HS-5 (cell line): ENCODE measurements at regions not wholly inside any gene's neighbourhood (a gene's known extent, or its start where the extent isn't known, plus 50 kb on each side); places are given as distances from the start of the nearest gene placed in this dataset.
"Not testable (repeated sequence)": the region's sequence is repeated elsewhere in the genome, so short reads cannot be mapped to it uniquely, and the experiment has no call there.

Source experiments
- DNase-seq: peaks from one replicate; pipeline ENCODE4 v3.0.0-alpha.2; 2012; ENCODE audit warnings: low read depth

DNA sequence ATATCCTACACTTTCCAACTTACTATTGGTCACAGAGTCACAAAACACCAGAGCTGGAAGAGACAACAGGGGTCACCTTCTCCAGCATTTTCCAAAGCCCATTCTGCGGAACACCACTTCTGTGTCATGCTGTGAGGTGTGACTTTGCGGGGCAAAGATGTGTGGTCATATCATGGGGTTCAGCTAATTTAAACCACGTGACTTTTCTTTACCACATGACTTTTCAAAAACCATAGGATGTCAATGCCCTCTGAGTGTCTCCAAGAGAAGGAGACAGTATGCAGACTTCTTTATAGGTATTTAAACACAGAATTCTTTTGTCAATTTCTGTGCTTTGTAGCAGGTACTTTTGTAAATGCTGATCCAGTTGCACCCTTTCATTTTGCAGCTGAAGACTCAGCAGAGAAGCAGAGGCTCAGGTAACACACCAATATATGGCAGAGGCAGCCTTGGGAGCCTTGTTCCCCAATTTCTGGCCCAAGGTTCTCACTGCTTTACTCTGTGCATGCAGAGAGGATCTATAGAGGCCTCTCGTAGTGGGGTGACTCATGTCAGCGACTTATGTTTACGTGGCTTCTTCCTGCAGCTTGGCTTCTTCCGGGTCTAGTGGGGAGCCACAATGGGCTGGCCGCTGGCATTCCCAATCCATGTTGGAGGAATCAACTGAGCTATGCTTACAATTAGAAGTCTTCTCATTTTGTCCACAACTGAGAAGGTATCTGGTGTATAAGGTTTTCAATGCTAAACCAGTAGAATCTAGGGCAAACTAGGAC lies 104.0 kb upstream of the RHOBTB1 start:
- DNase-seq = no peak

DNA sequence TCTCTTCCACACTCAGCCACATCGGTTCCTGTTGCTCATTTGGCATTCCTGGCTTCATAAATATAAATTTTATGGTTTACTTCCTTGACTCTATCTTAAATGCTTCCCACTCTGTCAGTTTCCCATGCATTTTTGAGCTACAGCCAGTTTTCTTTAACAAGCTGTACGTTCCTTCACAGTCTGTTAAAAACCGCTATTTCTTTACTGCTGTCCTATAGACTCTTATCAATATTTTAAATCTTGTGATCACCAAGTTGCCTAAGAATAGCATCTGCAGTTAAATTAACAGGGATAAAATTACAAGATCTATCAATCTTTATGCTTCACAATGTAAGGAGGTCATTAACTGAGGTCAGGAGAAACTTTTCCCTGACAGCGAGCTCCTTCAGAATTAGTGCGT lies 103.1 kb upstream of the RHOBTB1 start:
- DNase-seq = no peak

DNA sequence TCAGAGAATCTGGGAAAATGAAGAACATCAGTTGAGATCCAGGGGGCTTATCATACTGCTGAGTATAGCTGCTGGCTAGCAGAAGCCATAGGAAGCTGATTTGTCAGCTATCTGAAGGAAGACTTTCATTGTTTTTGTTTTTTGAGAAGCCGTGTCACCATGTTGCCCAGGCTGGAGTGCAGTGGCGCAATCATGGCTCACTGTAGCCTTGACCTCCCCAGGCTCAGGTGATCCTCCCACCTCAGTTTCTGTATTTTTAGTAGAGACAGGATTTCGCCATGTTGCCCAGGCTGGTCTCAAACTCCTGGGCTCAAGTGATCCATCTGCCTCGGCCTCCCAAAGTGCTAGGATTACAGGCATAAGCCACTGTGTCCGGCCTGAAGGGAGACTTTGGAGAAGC lies 101.5 kb upstream of the RHOBTB1 start:
- not testable (repeated sequence) for DNase-seq

DNA sequence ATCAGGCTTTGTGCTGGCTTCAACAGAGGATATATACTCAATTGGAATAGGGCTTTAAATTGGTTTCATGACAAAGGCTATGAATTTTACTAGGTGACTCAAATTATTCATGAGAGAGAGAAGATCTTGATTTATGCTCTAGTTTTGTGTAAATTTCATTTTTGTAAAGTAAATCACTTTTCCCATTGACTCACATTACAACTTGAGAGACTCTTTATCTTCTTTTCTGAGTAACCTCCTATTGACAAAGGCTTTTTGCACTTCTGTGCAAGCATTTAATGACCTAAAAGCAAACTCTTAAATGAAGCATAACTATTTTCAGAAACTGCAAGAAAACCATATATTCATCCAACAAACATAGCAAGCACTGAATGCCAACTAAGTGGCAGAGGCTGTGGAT lies 98.5 kb upstream of the RHOBTB1 start:
- DNase-seq = no peak

DNA sequence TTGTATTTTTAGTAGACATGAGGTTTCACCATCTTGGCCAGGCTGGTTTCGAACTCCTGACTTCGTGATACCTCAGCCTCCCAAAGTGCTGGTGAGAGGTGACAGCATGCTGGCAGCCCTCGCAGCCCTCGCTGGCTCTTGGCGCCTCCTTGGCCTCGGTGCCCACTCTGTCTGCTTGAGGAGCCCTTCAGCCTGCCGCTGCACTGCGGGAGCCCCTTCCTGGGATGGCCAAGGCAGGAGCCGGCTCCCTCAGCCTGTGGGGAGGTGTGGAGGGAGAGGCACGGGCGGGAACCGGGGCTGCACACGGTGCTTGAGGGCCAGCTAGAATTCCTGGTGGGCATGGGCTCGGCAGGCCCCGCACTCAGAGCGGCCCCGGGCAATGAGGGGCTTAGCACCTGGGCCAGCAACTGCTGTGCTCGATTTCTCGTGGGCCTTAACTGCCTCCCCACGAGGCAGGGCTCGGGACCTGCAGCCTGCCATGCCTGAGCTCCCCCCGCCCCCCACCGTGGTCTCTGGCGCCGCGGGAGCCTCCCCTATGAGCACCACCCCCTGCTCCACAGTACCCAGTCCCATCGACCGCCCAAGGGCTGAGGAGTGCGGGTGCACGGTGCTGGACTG lies 96.5 kb upstream of the RHOBTB1 start:
- DNase-seq = no peak

DNA sequence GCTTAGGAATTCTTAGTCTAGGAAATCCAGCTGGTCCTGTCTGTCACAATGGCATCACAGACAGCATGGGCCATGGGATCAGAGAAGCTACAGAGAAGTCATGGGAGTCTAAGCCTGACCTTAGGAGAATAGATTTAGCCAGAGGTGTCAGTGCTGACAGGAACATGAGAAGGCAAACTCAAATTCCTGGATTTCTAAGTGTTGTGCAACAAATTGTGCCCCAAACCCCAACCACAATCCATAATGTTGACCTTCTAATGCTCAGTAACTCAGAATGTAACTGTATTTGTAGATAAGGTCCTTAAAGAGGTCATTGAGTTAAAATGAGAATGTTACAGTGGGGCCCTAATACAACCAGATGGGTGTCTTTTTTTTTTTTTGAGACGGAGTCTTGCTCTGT lies 95.9 kb upstream of the RHOBTB1 start:
- DNase-seq = no peak

DNA sequence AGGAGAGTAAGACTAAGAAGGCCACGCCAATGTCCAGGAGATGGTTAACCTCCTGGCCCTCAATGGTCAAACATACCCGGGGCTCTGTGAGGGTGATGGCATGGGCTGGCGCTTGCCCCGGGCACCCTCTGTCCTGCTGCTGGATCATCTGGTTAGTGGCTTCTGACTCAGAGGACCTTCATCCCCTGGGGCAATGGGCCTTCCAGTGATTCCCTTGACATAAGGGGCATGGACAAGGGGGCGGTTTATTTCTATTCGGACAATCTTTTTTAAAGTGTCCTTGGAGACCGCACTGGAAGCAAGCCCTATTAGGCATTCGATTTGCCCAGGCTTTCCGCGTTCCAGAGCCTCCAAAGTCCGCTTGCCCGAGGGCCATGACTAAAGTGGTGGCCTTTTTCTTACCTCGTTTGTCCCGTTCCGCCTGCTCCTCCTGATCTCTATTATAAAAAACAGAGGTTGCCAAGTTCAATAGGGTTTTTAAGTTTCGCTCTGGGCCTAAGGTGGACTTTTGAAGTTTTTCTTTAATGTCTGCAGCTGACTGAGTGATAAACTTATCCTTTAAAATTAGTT lies 93.4 kb upstream of the RHOBTB1 start:
- DNase-seq = not testable (repeated sequence)

DNA sequence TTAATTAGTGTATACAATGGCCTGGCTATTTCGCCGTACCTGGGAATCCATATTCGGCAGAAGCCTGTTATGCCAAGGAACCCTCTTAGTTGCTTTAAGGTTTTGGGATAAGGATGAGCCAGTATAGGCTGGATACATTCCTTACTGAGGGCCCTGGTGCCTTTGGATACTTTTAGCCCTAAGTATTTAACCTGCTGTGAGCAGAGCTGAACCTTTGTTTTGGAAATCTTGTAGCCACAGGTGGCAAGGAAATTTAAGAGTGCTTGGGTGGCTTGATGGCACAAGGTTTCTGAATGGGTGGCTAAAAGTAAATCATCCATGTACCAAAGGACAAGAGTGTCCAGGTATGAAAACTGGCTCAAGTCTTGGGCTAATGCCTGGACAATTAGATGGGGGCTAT lies 92.2 kb upstream of the RHOBTB1 start:
- not testable (repeated sequence) for DNase-seq

DNA sequence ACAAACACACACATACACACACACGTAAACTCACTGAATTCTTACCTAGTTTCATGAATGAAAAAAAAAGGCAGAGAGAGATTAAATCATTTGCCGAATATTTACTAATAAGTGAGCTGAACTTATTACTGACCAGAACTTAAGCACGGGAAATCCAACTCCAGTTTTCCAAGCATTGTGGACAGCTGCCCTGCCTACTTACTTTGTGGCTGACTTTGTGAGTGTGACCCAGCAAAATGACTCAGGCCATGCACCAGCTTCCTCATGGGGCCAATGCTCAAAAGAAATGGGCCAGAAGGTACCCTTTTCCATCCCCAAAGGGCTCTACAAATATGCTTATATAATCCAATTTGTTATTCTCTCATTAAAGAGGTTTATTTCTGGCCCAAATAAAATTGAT lies 87.4 kb upstream of the RHOBTB1 start:
- DNase-seq = no peak

DNA sequence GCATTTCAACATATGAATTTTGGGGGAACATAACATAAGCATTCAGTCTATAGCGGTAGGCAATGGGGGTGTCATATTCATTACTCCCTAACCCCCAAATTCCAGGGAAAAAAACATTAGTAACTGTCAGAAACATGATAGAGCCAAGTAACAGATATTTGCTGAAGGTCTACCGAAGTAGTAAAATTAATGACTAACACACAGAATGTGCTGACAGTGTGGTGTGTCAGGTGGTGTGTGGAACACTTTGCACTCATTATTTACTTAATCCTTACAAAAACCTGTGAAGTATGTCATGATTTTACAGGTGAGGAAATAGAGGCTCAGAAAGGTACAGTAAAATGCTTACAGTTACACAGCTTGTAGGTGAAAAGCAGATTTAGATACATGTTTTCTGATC lies 85.4 kb upstream of the RHOBTB1 start:
- no peak for DNase-seq

DNA sequence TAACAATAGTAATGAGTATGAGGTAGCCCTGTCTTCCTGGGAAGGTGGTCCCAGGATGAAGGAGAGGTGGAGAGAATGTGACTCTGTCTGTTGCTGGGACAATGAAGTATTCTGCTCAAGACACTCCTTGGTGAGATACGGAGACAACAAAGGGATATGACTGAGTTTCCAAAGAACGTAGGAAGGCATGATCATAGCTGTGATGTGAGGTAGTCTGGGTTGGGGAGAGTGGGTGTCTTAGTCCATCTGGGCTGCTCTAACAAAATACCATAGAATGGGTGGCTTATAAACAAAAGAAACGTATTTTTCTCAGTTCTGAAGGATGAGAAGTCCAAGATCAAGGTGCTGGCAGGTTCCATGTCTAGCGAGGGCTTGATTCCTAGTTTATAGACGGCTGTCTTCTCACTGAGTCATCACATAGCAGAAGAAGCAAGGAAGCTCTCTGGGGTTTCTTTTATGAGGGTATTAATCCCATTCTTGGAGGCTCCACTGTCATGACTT lies 84.9 kb upstream of the RHOBTB1 start:
- peak; percentile 9 for DNase-seq

DNA sequence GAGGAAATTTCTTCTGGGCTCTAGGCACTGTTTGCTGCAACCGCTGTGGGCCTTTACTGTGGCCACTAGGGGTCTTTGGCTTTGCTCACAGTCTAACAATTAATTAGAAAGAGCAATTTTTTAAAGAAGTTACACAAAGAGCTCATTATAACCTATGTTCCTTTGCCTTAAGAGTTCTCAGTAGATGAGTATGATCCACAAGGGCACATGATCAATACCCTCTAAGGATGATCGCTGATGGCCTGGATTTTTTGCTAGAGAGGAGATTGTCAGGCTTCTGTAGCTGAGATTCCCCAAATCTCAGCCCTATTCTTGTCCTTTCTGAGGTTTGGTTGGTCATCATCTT lies 80.8 kb upstream of the RHOBTB1 start:
- no peak for DNase-seq

DNA sequence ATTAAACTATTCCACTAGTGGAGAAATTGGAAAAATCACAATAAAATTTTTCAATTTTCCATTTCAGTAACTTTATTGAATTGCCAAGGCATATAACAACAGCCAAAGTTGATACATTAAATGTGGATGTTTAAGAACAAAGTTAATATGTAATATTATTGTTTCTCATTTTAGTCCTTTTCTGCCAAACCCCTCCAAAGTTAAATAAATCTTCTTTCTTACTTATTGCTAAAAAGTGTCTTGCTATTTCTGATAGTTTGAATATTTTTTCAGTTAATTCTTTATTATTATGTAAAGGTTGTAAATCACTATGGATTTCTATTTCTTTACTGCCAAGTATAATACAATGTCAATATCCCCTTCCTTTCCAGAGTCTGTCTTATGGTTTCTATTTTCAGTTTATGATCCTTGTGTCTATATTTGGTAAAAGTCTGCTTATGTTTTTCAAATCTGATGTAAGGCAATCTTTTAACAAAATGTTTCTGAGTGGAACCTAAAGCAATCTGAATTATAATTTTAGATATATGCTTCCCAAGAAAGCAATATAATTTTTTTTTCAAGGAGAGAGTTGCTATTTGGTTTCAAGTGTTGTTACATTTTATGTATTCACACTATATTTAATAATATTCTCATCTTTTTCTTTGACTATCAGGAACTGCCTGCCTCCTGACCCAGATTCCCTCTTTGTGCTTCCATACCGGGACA lies 80.3 kb upstream of the RHOBTB1 start:
- no peak for DNase-seq

DNA sequence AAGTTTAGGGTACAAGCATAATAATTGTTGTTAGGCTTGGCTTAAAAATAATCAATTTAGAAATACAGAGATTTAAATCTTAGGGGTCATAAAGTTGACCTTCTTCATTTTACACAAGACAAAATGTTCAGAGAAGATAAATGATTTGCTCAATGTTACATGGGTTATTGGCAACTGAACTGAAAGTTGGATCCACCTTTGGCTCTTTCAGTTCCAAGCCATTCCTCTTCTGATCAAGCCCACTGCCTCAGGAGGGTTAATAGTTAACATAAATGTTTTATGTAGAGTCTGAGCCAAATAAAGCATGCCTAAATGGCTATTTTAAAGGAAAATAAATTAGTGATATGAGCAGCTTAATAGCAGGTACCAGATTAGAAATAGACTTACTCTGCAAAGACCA lies 79.1 kb upstream of the RHOBTB1 start:
- DNase-seq = no peak

DNA sequence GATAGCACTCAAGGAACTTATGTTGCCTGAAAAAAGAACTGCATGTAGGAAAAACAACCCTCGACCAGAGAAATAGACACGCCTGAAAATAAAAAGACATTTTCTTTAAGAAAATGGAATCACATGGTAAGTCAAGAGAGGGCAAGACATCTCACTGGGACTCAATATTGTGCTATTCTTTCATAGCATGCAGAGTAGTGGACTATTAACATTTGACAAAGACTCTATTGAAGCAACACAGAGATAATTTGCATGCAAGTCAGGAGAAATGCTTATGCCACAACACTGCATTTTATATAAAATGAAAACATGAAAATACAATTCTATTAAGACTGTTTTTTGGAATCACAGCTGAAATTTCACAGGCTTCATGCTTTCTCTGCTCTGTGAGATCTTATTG lies 77.9 kb upstream of the RHOBTB1 start:
- DNase-seq = no peak

DNA sequence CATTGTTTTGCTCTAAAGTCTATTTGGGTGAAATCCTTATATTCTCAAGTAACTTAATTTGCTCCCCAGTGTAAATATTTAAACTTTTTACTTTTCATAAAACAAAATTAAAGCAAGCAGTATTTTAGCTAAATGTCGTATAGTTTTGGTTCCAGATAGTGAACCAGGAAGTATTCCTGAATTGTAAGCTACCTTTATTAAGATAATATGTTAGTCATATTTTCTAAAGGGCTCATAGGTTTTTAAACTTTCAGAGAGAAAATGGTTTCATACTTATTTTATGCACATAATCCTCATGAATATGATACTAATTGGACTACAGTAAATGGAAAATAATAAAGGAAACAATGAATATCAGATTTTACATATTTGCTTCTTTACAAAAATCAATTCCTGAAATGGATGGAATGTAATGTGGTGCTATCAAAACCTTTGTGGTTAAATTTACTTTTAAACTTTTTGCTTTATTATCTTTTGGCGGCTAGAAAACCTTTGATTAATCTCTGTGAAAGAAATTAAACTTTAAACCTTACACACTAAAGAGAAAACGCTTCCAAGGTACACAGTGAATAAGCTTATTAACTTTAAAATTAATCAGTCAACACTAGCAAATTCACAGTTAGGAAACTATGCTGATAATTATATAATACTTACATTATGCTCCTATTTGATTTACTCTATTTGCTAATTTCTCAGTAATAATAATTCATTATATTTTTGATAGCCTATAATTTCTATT lies 76.6 kb upstream of the RHOBTB1 start:
- no peak for DNase-seq

DNA sequence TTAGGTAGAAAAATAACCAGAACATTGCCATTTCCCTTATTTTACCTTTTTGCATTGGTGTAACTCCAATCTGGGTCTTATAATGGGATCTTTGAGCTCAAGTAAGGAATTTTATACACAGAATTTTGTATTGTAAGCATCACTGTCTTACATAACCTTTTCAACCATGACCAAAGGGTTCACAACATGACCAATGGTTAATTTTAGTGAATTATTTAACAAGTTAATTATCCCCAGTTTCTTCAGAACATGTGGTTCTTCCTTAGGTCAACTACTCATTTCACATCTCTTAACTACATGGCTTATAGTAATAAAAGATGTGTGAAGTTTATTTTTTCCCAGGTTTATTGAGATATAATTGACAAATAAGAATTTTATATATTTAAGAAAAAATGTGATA lies 74.2 kb upstream of the RHOBTB1 start:
- DNase-seq = no peak

DNA sequence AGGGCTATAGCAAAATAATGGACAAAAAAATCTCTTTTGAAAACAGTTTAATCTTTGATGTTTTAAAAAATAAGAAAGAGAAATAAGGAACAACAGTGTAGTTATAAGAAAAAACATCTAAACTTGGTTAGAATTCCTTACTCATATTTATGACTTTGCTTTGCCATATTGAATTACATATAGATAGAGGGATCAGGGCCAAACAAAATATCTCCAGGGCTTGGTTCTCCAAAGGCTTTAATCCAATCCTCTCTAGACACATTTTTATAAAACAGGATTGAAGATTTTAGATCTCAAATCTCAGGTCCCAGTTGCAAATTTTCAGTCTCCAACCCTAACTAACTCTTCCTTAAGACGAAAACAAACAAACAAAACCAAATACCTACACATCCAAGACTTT lies 72.6 kb upstream of the RHOBTB1 start:
- no peak for DNase-seq

DNA sequence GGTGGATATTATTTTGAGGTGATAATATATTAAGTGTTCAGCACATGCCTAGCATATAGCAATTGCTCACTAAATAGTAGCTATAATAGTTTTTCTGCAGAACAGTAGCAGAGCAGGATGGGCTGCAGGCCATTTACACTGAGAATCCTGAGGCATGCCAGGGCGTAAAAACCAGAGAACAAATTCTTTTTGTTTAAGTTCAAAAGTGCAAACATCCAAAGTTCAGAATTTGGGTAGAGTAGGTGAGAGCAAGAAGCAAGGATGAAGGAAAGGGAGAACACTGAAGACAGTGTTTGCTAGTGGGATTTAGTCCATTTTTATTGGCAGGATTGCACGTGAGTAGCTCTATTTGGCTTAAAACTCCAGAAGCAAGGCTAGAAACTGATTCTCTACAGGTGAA lies 72.0 kb upstream of the RHOBTB1 start:
- DNase-seq = no peak

DNA sequence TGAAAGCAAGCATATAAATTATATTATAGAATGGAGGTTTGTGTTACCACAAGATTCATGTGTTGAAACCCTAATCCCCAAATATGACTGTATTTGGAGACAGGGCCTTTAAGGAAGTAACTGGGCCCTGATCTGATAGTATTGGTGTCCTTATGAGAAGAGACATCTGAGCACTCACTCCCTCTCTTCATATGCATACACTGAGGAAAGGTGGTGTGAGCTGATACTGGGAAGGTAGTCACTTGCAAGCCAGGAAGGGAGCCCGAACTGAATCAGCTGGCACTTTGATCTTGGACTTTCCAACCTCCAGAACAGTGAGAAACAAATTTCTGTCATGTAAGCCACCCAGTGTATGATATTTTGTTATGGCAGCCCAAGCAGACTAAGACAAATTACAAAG lies 66.9 kb upstream of the RHOBTB1 start:
- no peak for DNase-seq

DNA sequence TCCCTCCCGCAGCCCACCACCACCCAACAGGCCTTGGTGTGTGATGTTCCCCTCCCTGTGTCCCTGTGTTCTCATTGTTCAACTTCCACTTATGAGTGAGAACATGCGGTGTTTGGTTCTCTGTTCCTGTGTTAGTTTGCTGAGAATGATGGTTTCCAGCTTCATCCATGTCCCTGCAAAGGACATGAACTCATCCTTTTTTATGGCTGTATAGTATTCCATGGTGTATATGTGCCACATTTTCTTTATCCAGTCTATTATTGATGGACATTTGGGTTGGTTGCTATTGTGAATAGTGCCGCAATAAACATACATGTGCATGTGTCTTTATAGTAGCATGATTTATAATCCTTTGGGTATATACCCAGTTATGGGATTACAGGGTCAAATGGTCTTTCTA lies 59.1 kb upstream of the RHOBTB1 start:
- not testable (repeated sequence) for DNase-seq

DNA sequence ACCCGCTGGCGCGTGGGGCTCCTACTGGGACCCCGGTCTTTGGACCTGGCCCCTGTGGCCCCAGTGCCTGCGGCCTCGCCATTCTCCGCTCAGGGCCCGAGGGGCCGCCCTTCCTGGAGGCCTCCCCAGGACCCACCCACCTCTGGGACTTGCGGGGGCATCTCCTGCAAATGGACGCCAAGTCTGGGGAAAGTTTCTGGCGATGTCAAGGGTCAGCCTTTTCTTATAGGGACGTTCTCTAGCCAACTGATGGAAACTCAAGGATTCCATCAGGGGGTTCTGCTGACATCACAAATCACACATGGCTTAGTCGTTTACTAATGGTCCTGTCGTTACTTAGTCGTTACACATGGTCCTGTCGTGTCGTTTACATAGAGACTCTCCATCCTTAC lies 57.7 kb upstream of the RHOBTB1 start:
- no peak for DNase-seq
